Ishikawa (cell line): ENCODE measurements at regions not wholly inside any gene's neighbourhood (a gene's known extent, or its start where the extent isn't known, plus 50 kb on each side); places are given as distances from the start of the nearest gene placed in this dataset.

Experiments
- CEBPB ChIP-seq: IDR thresholded peaks from 2 replicates; pipeline ENCODE4 v1.6.1; 2012
- CREB1 ChIP-seq: IDR thresholded peaks from 2 replicates; pipeline ENCODE4 v1.6.1; 2012; ENCODE audit warnings: low read depth
- EGR1 ChIP-seq: IDR thresholded peaks from 2 replicates; pipeline ENCODE4 v1.6.1; 2012
- EP300 ChIP-seq: IDR thresholded peaks from 2 replicates; pipeline ENCODE4 v1.6.1; 2012; ENCODE audit warnings: borderline replicate concordance
- FOXM1 ChIP-seq: IDR thresholded peaks from 2 replicates; pipeline ENCODE4 v1.6.1; 2012; ENCODE audit warnings: low read depth, borderline replicate concordance
- MAX ChIP-seq: IDR thresholded peaks from 2 replicates; pipeline ENCODE4 v1.6.1; 2012
- NFIC ChIP-seq: IDR thresholded peaks from 2 replicates; pipeline ENCODE4 v1.6.1; 2012
- RAD21 ChIP-seq: IDR thresholded peaks from 2 replicates; pipeline ENCODE4 v1.6.1; 2012; ENCODE audit warnings: low read depth
- TAF1 ChIP-seq: IDR thresholded peaks from 2 replicates; pipeline ENCODE4 v1.6.1; 2012; ENCODE audit warnings: low read depth, mild to moderate bottlenecking
- TCF12 ChIP-seq: IDR thresholded peaks from 2 replicates; pipeline ENCODE4 v1.6.1; 2012; ENCODE audit warnings: low read depth
- TEAD4 ChIP-seq: IDR thresholded peaks from 2 replicates; pipeline ENCODE4 v1.6.1; 2012
- USF1 ChIP-seq: IDR thresholded peaks from 2 replicates; pipeline ENCODE4 v1.6.1; 2012
- YY1 ChIP-seq: IDR thresholded peaks from 2 replicates; pipeline ENCODE4 v1.6.1; 2012; ENCODE audit warnings: low read depth
- ZBTB7A ChIP-seq: IDR thresholded peaks from 2 replicates; pipeline ENCODE4 v1.6.1; 2012; ENCODE audit warnings: low read depth
- TF ChIP-seq, protein P1 (sequence below): IDR thresholded peaks from 2 replicates; pipeline ENCODE4 v1.6.1; 2012; ENCODE audit warnings: low read depth, mild to moderate bottlenecking

DNA sequence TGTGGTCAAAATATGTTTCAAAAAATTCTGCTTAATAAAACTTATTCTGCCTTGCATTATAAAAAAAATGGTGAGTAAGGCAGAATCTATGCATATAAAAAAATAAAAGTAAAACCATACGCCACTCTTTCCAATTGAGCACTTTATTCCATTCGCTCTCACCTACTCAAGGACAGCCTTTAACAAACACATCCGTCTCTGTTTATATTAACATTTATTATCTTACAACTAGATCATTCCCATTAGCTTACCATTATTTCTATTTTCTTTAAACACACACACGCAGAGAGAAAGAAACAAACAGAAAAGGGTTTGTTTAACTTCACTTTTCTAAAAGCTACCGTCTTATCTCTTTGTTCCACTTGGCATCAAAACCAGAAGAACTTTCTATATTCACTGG, 598.9 kb upstream of the CHRM3 start:
- TF ChIP-seq YY1 (no peak), FOXM1 (no peak), NFIC (no peak), TAF1 (no peak), CREB1 (no peak), CEBPB (no peak), MAX (no peak), RAD21 (no peak), TEAD4 (no peak), EP300 (no peak), TCF12 (no peak), EGR1 (no peak), USF1 (no peak), ZBTB7A (no peak)
- TF ChIP-seq, protein P1, sequence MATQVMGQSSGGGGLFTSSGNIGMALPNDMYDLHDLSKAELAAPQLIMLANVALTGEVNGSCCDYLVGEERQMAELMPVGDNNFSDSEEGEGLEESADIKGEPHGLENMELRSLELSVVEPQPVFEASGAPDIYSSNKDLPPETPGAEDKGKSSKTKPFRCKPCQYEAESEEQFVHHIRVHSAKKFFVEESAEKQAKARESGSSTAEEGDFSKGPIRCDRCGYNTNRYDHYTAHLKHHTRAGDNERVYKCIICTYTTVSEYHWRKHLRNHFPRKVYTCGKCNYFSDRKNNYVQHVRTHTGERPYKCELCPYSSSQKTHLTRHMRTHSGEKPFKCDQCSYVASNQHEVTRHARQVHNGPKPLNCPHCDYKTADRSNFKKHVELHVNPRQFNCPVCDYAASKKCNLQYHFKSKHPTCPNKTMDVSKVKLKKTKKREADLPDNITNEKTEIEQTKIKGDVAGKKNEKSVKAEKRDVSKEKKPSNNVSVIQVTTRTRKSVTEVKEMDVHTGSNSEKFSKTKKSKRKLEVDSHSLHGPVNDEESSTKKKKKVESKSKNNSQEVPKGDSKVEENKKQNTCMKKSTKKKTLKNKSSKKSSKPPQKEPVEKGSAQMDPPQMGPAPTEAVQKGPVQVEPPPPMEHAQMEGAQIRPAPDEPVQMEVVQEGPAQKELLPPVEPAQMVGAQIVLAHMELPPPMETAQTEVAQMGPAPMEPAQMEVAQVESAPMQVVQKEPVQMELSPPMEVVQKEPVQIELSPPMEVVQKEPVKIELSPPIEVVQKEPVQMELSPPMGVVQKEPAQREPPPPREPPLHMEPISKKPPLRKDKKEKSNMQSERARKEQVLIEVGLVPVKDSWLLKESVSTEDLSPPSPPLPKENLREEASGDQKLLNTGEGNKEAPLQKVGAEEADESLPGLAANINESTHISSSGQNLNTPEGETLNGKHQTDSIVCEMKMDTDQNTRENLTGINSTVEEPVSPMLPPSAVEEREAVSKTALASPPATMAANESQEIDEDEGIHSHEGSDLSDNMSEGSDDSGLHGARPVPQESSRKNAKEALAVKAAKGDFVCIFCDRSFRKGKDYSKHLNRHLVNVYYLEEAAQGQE: no peak

- no peak for TF ChIP-seq ZBTB7A
- TF ChIP-seq EP300: no peak
- TF ChIP-seq USF1: no peak
- TF ChIP-seq CEBPB: no peak
- no peak for TF ChIP-seq YY1
- TF ChIP-seq TEAD4: no peak
Measured at GRCh38 chr1:238783633-238784032, 602.7 kb upstream of the CHRM3 start.

DNA sequence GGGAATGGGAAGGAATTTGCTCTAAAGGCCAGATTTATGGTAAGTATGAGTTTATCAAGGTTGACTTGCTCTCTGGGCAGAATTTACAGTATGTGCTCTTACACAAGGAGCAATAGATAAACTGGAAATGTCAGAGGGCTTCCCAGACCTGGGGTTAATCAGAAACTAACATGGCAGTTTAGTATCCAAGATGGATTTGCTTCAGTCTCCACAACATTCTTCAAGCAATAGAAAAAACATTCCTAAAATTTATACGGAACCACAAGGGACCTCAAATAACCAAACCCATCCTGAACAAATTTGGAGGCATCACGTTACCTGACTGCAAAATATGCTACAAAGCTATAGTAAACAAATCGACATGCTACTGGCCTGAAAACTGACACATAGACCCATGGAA, 606.7 kb upstream of the CHRM3 start:
- TF ChIP-seq USF1 (no peak), MAX (no peak)

- TF ChIP-seq FOXM1: no peak
- TF ChIP-seq EP300: no peak
- no peak for TF ChIP-seq TEAD4
- TF ChIP-seq EGR1: no peak
- TF ChIP-seq TCF12: no peak
- no peak for TF ChIP-seq RAD21
- no peak for TF ChIP-seq USF1
- no peak for TF ChIP-seq CREB1
- no peak for TF ChIP-seq ZBTB7A
- TF ChIP-seq YY1: no peak
- TF ChIP-seq CEBPB: no peak
- no peak for TF ChIP-seq TAF1
- TF ChIP-seq, protein P1: no peak
- no peak for TF ChIP-seq NFIC
- TF ChIP-seq MAX: no peak
Measured at GRCh38 chr1:238778113-238778512, 608.3 kb upstream of the CHRM3 start.

GRCh38 chr1:238777551-238777950, 608.8 kb upstream of the CHRM3 start:
- TF ChIP-seq CREB1 (no peak), MAX (no peak), USF1 (no peak), FOXM1 (no peak), ZBTB7A (no peak), RAD21 (no peak), CEBPB (no peak), TCF12 (no peak)
